WTC11 (cell line): ENCODE measurements at regions not wholly inside any gene's neighbourhood (a gene's known extent, or its start where the extent isn't known, plus 50 kb on each side); places are given as distances from the start of the nearest gene placed in this dataset.

Experiments used
- ARID4B ChIP-seq: sonication (generic); formaldehyde crosslinking; IDR thresholded peaks from 2 replicates; pipeline ENCODE4 v1.8.0; 2023; ENCODE audit warnings: missing genetic modification reagents, mild to moderate bottlenecking, borderline replicate concordance
- CREB1 ChIP-seq: sonication (generic); formaldehyde crosslinking; IDR thresholded peaks from 2 replicates; pipeline ENCODE4 v1.8.0; 2023; ENCODE audit warnings: mild to moderate bottlenecking, missing genetic modification reagents
- CTCF ChIP-seq: fragments of 200-600 bp; IDR thresholded peaks from 2 replicates; pipeline ENCODE4 v1.8.0; 2022; ENCODE audit warnings: antibody characterized with exemption
- E2F1 ChIP-seq: sonication (generic); formaldehyde crosslinking; IDR thresholded peaks from 2 replicates; pipeline ENCODE4 v1.8.0; 2022; ENCODE audit warnings: mild to moderate bottlenecking, missing genetic modification reagents
- FOXJ3 ChIP-seq: sonication (generic); formaldehyde crosslinking; IDR thresholded peaks from 2 replicates; pipeline ENCODE4 v1.9.0; 2021; ENCODE audit warnings: missing genetic modification reagents, mild to moderate bottlenecking, borderline replicate concordance
- MAX ChIP-seq: sonication (generic); formaldehyde crosslinking; IDR thresholded peaks from 2 replicates; pipeline ENCODE4 v1.8.0; 2022; ENCODE audit warnings: mild to moderate bottlenecking, missing genetic modification reagents
- MXD4 ChIP-seq: fragments of 250-450 bp; sonication (Bioruptor Pico); IDR thresholded peaks from 2 replicates; pipeline ENCODE4 v1.8.0; 2021; ENCODE audit warnings: mild to moderate bottlenecking, moderate library complexity, borderline replicate concordance
- NR2C2 ChIP-seq: sonication (generic); formaldehyde crosslinking; IDR thresholded peaks from 2 replicates; pipeline ENCODE4 v1.8.0; 2022; ENCODE audit warnings: mild to moderate bottlenecking, missing genetic modification reagents
- NR3C1 ChIP-seq: sonication (generic); formaldehyde crosslinking; conservative IDR thresholded peaks from 2 replicates; pipeline ENCODE4 v1.8.1; 2023; ENCODE audit warnings: low read depth, mild to moderate bottlenecking, missing genetic modification reagents
- SMAD3 ChIP-seq: sonication (generic); formaldehyde crosslinking; IDR thresholded peaks from 2 replicates; pipeline ENCODE4 v1.8.0; 2022; ENCODE audit warnings: missing genetic modification reagents, mild to moderate bottlenecking, borderline replicate concordance
- TP53 ChIP-seq: sonication (generic); formaldehyde crosslinking; IDR thresholded peaks from 2 replicates; pipeline ENCODE4 v1.8.1; 2023; ENCODE audit warnings: mild to moderate bottlenecking, missing genetic modification reagents
- ZBTB21 ChIP-seq: sonication (generic); formaldehyde crosslinking; IDR thresholded peaks from 2 replicates; pipeline ENCODE4 v1.8.1; 2023; ENCODE audit warnings: mild to moderate bottlenecking, missing genetic modification reagents, borderline replicate concordance
- ZNF396 ChIP-seq: fragments of 250-450 bp; sonication (Bioruptor Pico); IDR thresholded peaks from 2 replicates; pipeline ENCODE4 v1.8.0; 2021; ENCODE audit warnings: mild to moderate bottlenecking, moderate library complexity, borderline replicate concordance

GRCh38 chr2:5589183-5589582 lies 103.0 kb upstream of the SOX11 start:
- TF ChIP-seq CTCF (no peak), E2F1 (no peak), CREB1 (CRISPR knock-in tag) (no peak), FOXJ3 (CRISPR knock-in tag) (no peak), NR3C1 (CRISPR knock-in tag) (no peak), MXD4 (no peak), MAX (CRISPR knock-in tag) (no peak), ZNF396 (CRISPR knock-in tag) (no peak), ZBTB21 (CRISPR knock-in tag) (no peak), ARID4B (CRISPR knock-in tag) (no peak), SMAD3 (no peak), TP53 (CRISPR knock-in tag) (no peak), NR2C2 (CRISPR knock-in tag) (no peak)
